ENCODE measurements at regions not wholly inside any gene's neighbourhood (a gene's known extent, or its start where the extent isn't known, plus 50 kb on each side); places are given as distances from the start of the nearest gene placed in this dataset.
"Not testable (repeated sequence)": the region's sequence is repeated elsewhere in the genome, so short reads cannot be mapped to it uniquely, and the experiment has no call there.

DNA sequence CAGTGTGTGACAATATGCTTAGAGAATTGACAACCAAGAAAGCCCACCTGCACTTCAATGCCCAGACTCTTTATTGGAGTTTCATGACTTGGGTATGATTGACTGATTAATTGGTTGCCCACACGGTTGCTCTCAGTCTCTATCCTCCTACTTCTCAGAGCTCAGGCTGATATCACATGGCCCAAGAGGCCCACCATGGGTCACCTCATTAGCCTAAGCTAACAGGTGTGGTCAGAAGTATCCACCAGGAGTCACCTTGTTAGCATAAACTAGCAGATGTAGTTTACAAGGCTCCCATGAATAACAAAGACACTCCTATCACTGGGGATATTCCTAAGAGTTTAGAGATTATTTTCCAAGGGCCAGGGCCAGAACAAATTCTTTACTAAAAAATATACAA, 120.2 kb upstream of the MBNL1 start:
- DNase-seq (ENCODE audit: extremely low read depth, low read depth), result no peak

DNA sequence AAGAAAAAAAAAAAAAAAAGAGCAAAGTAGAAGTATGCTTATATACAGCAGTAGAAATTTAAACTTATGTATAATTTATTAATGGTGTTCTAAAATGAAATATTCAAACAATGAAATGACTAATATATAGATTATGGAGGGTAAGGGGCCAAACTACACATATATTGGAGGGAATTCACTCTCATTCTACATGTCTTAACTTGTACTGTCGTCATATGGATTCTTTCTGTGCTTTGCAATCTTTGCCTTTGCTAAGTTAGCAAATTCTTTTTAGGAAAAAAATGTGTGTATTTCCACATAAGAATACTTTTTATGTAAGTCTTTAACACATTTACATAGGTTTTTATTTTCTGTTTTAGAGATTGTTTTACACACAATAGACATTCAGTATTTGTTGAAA, 118.9 kb upstream of the MBNL1 start:
- DNase-seq (ENCODE audit: extremely low read depth, low read depth), result no peak

DNA sequence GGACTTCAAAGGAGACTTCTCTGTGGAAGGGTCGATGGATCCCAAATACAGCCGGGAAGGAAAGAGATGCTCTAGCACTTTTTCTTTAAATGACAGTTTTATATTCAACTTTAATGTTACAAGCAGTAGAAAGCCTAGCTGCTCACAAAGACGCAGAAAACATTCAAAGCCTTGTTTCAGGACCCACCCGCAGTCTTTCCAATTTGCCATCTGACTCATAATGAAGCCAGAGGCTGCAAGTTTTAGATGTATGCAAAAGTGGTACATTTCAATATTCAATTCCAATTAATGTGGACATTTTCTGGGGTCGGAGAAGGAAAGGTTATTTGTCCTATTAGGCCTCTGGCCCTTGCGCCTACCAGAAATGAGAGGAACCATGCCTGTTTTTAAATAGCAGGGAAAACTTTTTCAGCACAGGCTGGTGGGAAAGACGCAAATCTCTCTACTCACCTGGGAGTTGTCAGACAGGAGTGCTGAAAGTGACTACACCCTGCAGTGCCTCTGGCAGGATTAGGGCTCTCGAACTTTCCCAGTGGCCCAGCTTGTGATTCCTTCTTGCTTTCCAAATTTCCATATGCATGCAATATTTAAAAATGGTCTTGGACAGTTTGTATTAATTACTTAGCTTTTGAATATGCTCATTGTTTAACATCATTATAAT, 117.4 kb upstream of the MBNL1 start:
- DNase-seq (ENCODE audit: extremely low read depth, low read depth), result no peak

DNA sequence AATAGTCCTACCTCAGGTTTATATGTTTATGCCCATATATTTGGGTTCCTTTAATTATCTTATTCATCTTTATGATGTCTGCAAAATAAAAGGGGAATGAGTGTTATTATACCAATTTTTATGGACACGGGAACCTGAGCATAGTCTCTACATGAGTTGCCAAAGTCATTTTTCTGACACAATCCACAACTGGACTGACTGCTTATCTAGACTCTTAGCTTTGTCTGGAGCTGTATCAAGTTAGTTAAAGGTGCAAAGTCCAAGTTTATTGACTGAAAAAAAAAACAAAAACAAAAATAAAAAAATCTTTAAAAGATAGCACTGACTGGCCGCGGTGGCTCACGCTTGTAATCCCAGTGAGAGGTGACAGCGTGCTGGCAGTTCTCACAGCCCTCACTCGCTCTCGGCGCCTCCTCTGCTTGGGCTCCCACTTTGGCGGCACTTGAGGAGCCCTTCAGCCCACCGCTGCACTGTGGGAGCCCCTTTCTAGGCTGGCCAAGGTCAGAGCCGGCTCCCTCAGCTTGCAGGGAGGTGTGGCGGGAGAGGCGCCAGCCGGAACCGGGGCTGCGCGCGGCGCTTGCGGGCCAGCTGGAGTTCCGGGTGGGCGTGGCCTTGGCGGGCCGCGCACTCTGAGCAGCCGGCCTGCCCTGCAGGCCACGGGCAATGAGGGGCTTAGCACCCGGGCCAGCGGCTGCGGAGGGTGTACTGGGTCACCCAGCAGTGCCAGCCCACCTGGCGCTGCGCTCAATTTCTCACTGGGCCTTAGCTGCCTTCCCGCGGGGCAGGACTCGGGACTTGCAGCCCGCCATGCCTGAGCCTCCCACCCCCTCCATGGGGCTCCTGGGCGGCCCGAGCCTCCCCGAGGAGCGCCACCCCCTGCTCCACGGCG, 116.6 kb upstream of the MBNL1 start:
- not testable (repeated sequence) for DNase-seq (ENCODE audit: extremely low read depth, low read depth)

DNA sequence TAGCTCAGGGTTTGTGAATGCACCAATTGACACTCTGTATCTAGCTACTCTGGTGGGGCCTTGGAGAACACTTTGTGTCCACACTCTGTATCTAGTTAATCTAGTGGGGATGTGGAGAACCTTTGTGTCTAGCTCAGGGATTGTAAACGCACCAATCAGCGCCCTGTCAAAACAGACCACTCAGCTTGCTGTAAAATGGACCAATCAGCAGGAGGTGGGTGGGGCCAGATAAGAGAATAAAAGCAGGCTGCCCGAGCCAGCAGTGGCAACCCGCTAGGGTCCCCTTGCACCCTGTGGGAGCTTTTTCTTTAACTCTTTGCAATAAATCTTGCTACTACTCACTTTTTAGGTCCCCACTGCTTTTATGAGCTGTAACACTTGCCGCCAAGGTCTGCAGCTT, 115.6 kb upstream of the MBNL1 start:
- DNase-seq (ENCODE audit: extremely low read depth, low read depth), result not testable (repeated sequence)

DNA sequence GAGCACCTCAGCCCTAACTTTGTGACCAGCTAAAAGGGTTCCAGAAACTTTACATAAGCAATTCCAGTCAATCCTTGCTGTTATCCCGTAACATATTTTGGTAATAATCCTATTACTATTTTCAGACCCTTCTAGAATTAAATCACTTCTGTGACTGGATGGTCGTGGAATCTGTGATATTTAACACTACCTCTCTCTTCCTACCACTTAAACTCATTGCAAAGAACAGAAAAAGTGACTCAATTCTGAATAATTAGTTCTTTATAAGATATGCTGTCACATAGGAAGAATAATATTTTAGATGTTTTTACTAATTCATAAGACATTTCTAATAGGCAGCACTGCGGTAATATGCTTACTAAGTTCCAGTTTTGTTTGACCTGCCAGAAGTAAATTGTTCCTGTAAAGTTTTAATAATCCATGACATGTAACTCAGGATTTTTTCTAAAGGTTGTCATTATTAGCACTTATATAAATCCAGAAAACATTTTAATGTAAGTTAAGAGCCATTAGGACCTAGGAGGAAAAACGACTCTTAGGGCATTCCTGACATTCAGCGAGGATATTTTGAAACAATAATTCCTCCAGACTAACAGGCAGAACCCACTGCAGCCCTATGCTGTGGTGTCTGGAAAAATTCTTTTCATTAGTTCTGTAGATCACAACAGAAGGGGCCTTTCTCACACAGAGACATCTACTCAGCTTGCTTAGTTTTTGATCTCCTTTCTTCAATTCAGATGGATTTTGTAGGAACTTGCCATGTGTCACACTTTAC, 113.3 kb upstream of the MBNL1 start:
- no peak for DNase-seq (ENCODE audit: extremely low read depth, low read depth)

DNA sequence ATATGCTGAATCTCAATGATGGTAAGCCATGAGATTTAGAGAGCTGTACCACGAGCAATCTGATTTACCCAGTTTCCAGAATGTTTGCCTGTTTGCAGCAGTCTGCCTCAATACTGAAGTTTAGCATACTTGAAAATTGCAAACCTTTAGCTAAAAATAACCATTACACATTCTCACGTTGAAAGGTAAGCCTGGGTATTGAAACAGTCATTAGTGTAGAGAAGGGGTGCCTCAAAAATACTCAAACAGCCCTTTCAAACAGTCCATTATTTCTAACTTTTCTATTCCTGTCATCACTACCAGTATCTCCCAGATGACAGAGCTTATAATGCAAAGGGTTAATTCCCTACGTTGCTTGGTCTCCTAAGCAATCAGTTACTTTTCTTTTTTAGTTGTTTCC, 111.8 kb upstream of the MBNL1 start:
- DNase-seq (ENCODE audit: extremely low read depth, low read depth), result no peak

DNA sequence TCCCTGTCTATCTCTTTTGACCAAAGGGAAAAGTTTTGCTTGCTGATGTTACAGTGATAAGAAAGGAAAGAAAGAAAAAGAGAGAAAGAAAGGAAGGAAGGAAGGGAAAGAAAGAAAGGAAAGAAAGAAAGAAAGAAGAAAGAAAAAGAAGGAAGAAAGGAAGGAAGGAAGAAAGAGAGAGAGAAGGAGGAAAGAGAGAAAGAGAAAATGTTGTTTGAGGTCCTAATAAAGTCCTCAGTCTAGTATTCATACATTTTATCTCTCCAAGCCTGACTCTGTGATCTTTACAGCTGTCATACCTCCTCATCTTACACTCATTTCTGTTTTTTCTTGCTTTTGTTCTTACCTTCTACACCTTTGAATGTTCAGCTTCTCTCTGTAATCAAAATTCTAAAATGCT, 111.4 kb upstream of the MBNL1 start:
- DNase-seq (ENCODE audit: extremely low read depth, low read depth), result no peak

DNA sequence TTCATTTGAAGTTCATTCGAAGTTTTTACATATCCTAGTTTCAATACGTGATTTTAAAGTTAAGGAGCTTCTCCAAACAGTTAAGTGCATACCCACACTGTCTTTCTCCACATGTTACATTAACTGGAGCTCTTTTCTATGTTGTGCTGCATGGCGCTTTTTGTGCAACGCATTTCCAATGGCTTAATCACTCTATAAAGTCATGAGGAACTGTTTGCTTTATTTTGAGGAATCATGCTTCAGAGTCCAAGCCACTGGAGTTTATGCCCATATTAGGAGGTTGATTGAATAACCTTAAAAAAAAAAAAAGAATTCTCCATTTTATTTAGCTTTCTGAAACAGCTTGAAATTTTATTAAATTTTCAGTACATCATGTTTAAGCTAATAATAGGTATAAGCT, 109.4 kb upstream of the MBNL1 start:
- no peak for DNase-seq (ENCODE audit: extremely low read depth, low read depth)

DNA sequence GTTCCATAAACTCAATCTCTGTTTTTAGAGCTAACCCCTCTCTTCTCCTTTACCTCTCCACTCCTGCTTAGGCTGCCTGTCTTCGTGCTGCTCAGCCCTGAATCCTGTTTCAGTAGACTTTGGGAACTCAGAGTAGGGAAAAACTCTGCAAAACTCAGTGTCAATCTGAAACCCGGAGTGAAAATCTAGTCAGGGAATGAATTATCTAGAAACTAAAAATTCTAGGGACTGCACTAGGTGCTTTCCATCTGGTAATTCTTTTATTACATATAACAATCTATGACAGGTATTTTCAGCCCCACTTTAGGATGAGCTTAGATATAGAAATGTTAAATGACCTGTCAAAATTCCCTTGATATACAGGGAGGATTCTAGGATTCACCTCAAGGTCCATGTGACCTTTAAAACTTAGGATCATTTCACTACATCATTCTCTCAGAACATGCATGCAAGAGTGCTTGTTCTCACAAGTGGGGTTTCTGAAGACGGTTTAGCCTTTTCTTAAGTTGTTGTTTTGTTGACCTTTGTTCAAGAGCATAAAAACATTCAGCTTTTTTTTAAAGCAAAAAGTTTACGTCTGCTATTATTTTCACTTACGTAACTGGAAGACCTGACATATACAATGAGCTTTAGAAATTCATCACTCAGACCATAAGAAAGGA, 108.2 kb upstream of the MBNL1 start:
- DNase-seq (ENCODE audit: extremely low read depth, low read depth), result no peak

DNA sequence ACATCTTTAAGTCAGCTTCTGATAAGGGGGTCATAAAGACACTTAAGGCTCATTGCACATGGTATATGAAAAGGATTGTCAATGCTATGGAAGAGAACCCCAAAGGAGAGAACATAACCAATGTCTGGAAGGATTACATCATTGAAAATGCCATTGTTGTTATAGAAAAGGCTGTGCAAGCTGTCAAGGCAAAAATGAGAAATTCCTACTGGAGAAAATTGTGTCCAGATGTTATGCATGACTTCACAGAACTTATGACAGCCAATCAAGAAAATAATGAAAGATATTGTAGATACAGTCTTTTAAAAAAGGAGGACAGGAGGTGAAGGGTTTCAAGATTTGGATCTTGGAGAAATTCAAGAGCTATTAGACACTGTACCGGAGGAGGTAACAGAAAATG, 96.3 kb upstream of the MBNL1 start:
- no peak for DNase-seq (ENCODE audit: extremely low read depth, low read depth)

DNA sequence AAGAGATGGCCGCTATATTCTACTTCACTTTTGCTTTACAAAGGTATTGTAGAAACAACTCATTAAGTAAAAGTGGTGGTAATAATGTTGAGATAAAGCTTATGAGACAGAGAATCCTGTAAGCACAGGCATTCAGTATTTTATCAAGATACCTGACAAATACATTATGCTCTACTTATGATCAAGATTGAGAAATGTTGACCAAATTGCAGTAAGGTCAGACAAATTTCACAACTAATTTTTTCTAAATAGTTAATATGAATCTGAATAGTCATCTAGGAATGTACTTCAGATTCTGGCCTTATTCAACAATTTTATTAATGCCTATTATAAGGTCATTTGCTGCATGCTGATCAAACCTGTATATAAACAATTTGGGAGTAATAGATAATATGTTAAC, 95.1 kb upstream of the MBNL1 start:
- no peak for DNase-seq (ENCODE audit: extremely low read depth, low read depth)

DNA sequence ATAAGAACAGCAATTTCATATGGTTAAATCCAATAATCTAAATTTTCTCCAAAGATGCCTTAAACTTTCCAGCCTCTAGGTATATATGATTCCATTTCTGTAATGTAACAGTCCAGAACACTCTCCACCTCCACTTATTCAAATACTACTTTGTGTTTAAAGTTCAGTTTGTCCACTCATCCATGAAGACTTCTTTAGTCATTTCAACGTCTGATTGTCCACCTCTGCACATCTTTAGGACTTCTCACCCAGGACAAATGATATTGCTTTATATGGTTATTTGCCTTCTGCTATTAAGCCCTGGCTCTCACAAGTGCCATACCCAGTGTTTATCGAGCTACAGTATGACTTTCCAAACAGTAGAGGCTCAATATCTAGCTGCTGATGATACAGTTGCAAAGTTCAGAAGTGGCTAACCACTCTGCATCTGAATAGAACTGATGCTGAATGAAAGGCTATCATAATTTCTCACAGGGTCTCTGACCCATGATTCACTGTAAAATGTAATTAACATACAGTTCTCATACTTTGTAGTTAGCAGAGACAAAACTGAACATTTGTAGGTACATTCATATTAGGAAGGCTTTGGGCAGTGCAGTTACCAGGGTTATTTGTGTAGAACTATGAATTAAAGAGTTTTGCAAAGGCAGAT, 93.7 kb upstream of the MBNL1 start:
- DNase-seq (ENCODE audit: extremely low read depth, low read depth), result no peak

DNA sequence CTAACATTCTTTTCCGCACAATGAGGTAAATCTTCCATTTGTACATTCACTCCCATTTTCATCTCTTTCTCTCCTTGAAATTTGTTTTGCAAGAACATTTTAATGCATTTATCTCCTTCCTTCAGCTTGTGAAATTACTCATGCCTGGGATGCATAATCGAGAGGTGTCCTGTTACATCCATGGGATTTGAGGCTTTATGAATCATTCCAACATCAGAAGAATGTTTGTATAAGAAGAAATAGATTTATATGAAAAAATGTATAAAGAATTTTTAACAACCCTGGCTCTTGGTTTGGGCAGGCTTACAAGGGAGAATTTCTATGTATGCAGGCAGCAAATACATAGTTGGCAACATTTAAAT, 93.2 kb upstream of the MBNL1 start:
- no peak for DNase-seq (ENCODE audit: extremely low read depth, low read depth)

DNA sequence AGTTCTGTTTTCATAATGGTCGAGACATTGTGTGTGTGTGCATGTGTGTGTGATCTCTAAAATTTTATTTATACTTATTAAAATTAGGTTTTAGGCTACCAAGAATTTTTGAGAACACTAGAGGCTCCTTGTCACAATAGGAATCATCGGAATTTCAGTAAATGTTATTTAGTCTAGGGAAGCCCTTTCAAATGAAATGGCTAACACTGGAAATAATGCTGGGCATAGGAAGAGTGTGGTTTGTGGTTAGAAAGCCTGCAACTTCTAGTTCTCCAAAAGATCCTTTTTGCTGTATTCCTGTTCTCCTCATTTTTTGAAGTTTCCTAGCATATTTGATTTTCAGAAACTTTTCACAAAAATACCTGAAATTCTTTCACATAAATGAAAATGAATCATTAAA, 92.5 kb upstream of the MBNL1 start:
- DNase-seq (ENCODE audit: extremely low read depth, low read depth), result no peak

DNA sequence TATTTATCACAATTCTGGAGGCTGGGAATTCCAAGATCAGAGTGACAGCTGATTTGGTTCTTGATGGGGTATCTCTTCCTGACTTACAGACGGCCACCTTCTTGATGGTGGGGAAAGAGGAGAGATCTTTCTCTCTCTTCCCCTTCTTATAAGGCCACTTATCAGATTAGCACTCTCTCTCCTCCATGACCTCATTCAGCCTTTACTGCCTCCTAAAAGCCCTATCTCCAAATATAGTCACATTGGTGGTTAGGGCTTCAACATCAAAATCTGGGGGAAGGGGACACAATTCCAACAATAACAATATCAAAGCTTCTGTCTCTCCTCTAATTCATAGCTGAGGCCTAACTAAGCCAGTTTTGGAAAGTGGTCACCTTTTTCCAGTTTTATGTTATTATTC, 91.7 kb upstream of the MBNL1 start:
- DNase-seq (ENCODE audit: extremely low read depth, low read depth), result no peak

DNA sequence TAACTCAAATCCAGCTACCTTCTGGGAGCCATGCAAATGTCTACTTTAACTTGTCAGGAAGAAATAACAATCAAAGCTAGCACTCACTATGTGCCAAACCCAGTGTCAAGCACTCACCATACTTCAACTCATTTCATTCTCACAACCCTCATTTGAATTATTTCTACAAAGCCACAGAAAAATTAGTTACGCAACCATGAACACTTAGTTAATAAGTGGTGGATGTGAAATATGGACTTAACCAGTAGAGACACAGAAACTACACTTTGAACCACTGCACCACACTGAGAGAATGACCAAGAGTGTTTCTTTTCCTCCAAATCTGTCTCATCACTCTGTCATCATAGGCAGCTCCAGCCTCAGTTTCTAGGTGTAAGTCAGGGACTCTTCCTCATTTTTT, 91.0 kb upstream of the MBNL1 start:
- no peak for DNase-seq (ENCODE audit: extremely low read depth, low read depth)

DNA sequence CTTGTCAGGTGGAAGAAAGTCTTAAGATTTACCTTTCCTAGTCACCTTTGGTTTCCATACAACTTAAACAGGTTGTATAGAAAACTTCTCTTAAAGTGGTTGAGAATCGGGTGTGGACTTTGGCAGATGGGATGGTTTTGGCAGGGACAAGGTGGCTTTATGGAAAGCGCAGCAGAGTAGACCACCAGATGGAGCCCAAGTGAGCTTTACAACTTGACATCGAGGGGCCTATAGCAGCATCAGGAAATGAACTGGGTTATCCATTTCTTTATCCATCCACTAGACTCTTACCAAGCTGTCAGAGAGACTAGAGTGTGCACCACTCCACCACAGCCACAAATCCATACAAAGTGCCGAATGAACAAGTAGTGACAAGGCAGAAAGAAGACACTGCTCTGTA, 85.3 kb upstream of the MBNL1 start:
- peak; percentile 26 for DNase-seq (ENCODE audit: extremely low read depth, low read depth)

DNA sequence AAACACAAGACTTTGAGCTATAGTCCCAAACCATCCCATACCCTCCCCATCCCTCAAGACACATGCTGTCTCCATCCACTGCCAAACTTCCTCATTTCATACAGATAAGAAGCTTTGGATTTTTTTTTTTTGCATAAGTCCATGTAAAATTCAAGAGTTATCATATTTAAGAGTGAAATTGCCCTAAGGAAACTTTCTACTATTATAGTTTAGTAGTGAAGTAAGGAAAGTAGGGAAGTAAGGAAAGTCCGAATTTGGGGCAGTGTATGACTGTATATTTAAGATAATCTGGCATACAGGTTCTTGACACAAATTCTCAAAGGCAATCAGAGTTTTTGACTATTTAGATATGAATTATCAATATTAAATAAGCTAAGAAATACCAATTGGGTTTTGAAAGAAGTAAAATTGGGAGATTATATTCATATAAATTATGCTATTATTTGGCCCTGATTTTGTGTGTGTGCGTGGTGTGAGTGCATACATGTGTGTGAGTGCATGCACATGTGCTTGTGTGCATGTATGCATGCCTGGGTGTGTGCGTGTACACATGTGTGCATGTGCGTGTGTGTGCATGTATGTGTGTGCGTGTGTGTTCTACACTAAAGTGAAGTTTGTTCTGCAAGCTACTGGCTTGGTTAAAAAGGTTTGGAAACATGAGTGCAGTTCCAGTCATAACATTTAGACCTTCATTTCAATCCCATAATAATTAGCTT, 83.6 kb upstream of the MBNL1 start:
- no peak for DNase-seq (ENCODE audit: extremely low read depth, low read depth)
